Superior temporal gyrus (tissue), 1 donor: ENCODE measurements at regions not wholly inside any gene's neighbourhood (a gene's known extent, or its start where the extent isn't known, plus 50 kb on each side); places are given as distances from the start of the nearest gene placed in this dataset.

Experiments used
- DNase-seq: peaks from one replicate; pipeline ENCODE4 v3.0.0-alpha.2; 2016; ENCODE audit errors: extremely low spot score

DNA sequence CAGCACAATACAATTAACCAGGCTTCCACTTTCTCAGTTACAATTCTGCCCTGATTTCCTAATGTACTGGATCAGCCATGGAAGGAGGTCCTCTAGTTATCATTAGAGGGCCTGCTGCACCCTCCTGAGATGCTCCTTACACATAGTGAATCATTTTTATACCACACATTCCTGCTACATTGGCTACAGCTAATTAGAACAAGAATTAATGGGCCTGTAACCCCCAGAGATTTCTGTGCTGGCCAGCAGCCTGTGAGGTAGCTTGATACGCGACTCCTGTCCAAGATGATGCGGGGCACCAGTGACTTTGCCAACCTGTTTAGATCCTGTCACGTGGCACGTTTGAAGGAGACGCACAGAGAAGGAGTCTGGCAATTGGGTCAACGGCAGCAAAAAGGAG lies 422.8 kb downstream of the EPM2A start:
- no peak for DNase-seq

DNA sequence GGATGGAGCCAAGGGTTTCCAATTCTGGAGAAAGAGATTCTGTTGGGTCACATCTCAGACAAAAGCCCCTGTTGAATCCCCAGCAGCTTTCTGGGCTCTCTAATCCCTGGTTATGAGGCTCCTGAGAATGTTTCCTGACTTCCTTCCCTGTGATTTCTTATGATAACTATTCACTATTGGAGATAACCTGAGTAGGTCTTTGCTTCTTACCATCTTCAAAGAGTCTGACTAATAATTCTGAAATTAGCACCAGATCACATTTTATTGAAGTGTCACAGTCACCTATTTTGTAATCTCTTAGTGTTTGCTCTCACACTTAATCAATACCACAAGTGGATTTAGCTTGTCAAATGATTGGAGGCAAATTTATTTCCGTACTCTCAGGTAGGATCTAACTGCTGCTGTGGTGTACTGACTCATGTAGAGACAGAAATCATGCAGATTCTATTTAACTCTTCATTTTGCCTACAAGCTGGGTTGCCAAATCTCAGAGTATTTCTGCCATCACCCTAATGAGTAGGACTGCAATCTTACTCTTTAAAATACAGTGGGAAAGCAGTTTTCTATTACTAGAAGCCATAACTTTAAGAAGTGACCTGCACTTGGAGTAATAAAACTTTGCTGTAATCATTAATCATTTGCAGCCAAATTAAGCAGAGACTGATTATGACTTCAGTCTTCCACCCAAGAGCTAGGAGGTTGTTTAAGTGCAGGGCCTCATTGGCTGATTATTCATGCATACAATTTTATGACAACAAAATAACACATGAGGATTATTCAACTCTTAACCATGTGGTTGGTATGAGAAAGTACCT lies 422.1 kb downstream of the EPM2A start:
- no peak for DNase-seq

DNA sequence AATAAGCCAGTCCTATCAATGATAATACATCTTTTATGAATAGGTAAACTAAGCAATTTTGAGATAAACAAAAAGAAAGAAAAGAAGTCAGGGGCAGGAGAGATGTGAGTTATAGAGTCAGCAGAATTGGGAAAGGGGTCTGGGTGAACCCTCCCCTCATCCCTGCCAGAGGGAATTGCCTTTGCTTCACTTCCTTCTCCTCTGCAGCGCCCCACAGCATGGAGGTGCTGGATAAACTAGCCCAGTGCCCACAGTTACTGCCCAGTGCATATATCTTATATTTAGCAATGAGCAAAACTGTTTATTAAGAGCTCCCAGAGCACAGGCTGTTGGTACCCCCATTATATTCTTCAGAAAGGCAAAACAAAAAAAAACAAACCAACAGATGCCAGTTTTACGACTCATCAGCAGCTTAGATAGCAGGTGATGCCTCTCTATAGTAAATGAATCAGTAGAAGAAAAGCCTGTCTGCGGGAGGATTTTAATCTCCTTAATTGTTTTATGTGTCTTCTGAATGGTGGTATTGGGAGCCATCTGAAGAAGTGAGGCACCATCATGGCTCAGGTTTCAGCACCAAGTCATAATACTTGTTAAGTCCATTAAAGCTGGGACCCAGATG lies 419.2 kb downstream of the EPM2A start:
- no peak for DNase-seq

DNA sequence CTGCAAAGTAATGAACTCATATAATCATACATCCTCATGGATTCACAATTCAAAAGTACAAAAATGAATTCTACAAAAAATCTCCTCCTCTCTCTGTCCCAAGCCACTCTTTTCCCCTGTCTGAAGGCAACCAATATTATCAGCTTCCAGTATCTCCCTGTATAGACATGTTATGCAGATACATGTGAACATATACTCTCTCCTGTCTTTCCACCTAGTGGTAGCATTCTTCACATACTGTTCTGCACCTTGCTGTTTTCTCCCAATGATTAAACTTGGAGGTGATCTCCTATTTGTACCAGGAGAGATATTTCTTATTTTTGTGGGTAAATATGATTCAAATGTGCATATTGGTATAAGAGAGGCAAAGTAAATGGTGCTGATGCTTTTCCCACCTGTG lies 416.4 kb downstream of the EPM2A start:
- no peak for DNase-seq

DNA sequence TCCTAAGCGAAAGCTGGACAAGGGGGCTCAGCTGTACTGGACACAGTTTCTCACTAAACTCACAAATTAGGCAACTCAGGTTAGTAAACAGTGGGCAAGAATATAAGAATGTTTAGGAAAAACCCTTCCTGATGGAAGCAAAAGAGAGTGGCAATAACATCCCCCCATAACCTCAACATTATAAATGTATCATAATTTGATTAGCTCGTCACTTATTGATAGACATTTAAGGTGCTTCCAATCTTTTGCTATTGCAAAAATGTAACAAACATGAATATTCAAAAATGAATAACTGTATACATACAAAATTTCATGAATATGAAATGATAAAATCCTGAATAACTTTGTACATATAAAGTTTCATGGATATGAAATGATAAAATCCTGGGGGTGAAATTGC lies 415.7 kb downstream of the EPM2A start:
- no peak for DNase-seq

DNA sequence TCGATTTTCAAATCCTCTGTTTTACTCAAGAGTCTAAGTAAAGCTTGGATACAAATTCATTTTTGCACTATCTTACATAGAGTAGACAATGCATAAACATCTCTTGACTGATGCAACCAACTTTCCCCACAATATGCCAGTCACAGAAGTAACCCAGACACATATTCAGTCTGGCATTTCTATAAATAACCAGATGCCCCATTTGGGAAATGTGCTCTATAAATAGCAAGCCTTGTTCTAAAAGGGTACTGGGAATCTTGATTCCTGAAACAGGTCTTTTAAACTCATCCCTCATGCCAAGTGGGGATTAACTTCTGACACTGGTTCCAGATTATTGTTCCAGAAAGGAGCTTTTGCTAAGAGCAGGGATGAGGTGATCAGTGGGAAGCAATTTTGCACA lies 411.7 kb downstream of the EPM2A start:
- no peak for DNase-seq

DNA sequence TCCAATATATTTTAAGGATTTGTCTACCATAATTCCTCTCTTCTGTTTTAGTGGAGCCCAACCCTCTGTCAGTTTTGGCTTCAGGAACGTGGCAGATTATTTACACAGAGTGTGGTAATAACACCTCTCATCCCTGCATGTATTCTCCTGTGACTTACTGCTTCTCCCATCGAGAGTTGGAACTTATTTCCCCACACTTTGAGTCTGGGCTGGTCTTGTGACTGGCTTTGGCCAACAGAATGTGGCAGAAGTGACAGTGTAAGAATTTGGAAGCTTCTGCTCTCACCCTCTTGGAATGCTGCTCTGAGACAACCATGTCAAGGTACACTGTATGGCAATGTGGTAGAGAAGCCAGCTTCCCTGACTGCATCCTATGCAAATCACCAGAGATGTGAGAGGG lies 407.7 kb downstream of the EPM2A start:
- no peak for DNase-seq

DNA sequence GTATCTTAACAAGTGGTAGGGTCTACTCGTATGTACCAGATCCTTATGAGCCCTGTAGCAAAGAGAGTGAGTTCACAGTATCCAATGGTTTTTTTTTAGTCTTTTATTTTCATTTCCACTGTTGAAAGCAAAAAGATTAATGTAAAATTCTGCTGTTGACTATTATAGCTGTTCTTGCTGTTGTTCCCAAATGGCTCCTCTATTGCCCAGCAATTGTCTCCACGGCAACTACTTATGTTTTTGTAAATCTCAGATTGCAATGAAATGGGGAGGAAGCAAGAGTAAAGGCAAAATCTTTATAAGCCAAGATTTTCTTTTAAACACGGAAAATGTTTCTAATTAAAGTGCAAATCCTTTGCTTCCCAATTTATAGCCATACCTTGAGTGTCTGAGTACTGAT lies 406.1 kb downstream of the EPM2A start:
- DNase-seq: no peak

DNA sequence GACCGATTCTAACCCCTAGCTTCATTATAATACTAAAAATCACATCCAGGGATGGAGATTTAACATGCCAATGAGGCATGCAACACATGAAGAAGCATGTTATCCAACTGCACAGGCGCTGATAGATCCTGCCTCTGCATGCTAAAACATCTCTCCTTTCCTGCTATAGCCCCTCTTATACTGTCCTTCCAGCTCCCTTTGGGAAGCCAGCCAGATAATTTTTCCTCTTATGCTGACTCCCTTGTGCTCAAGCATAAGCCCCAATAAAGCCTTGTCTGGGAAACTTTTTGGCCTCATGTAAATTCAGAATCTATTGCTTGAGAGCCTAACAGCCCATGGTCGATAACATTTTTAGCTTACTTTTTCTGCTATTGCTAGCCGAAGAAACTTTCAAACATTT lies 404.3 kb downstream of the EPM2A start:
- DNase-seq: no peak

DNA sequence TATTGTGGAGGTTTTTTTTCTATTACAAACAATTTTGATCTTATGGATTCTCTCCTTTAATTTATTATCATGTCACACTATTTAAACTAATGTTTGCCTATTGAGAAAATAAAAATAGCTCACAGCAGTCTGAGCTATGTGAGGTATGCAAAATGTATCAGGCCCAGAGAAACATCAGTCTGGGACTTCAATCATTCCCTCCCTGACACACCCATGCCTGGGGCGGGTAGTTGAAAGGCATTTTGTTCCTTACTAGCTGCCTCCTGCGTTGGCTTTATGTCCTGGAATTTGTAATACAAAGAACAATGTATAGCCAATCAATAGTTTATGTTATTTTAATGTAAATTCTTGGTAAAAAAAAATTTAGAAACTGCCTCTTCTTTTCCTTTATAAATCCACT lies 403.3 kb downstream of the EPM2A start:
- no peak for DNase-seq

DNA sequence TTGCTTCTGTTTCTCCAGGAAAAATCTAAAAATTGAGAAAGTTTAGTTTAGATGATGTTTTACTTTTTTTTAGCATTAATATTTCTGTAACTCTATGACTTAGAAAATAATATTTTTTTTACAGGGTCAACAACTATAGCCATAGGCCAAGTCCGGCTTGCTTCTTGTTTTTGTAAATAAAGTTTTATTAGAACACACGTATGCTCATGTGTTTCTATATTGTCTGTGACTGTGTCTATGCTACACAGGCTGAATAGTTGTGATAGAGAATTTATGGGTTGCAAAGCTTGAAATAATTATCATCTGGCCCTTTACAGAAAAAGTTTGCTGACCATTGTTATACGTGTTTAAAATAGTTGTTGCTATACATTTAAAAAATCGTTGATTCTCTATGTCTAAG lies 399.2 kb downstream of the EPM2A start:
- no peak for DNase-seq

DNA sequence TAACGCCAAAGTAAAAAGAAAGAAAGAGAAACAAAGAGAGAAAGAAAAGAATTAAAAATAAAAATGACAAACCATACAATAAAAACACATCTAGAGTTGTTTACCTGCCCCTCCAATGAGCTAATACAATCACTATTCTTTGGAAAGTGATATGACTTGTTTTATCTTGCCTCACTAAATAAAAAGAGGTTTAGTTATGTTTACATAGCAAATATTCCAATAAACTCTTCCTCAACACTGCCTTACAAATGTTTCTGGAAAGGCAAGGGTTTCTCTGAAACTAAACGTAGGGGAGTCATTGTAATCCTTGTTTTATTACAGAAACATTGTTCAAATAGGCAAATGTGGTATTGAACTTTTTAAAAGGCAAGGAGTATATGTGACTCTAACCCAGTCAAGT lies 396.2 kb downstream of the EPM2A start:
- DNase-seq: no peak

DNA sequence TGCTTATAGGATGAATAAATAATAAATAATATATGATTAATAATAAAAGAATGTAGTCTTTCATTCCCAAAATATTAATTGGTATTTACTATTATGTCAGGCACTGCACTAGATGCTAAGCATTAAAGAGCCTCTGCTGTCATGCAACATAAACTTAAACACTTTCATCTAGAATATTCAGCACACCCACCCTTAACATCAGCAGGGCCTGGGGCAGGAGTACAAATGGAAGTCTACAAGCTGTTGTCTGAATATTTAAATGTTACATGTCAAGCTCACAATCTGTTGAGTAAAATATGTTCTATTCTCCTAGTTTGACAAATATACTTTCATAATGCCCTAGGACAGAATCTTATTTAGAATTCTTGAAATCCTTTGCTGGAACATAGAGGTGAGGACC lies 395.1 kb downstream of the EPM2A start:
- no peak for DNase-seq

DNA sequence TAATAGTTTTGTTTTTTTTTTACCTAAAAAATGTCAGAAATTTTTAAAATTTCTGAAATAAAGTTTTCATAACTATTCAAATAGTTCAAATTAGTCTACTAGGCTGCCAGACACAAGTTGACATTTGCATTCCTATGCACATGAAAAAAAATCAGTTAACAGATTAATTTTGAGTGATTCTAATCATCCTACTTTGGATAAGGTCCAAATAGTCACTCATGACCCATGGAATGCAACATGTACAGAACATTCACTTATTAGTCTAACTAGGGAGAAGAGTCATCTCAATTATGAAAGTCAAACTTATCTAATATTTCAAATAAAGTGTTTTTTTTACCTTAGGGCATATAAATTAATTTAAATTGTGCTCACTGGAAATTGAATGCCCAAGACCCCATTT lies 390.2 kb downstream of the EPM2A start:
- DNase-seq: no peak

DNA sequence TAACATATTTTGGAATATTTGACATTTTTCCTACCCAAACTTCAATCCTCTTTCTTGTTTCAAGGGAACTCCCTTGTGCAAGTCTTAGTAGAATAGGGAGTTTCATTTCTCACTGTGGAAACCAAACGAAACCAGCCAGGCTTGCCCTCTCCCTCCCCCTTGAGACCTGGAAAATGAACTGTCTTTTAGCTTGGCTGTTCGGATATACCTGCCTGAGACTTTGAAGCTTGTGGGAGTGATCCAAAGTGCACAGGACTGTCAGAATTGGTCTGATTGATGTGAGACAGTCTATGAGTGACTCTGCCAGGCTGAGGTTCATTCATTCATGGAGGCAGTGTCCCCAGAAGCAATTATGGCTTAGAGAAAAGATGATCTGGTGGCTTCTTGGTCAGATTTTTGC lies 388.1 kb downstream of the EPM2A start:
- DNase-seq: no peak

DNA sequence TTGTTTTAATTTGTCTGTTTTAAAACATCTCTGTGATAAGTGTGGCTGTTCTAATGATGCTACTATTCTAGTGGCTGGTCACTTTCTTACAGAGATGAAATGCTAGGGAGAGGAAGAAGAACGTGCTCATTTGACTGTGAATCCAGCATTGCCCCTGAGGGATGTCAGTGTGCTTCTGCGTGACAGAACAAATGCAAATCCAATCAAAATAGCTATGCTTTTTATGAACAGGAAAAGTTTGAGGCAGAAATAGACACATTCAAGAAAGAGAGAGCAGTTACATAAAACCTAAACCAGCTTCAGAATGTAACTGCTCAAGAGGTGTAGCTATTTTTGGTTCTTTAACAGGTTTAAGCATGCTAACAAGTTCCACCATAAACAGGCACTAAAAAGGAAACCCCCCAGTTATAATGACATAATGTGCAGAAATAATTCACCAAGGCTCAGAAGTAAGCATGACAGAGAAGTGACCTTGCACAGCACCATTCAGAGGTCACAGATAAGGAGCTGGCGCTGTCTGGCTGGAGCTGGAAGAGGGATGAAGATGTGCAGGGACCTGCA lies 385.3 kb downstream of the EPM2A start:
- DNase-seq: no peak

DNA sequence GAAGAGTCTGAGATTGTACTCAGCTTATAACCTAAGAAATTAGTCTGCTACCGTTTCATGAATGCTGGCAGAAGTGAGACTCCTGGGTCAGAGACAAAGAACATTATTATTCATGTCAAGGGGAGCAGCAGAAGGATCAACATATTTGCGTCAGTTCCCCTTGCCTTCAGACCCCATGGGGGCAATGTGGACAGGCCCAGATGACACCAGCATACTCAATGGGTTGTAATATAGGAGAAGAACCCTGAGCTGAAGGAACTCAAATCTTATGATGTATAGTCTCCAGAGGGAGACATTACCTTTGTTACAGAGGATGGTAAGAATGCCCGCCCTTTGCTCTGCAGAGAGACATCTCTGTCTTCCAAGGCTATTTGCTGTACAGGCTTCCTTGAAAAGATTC lies 384.4 kb downstream of the EPM2A start:
- DNase-seq: no peak

DNA sequence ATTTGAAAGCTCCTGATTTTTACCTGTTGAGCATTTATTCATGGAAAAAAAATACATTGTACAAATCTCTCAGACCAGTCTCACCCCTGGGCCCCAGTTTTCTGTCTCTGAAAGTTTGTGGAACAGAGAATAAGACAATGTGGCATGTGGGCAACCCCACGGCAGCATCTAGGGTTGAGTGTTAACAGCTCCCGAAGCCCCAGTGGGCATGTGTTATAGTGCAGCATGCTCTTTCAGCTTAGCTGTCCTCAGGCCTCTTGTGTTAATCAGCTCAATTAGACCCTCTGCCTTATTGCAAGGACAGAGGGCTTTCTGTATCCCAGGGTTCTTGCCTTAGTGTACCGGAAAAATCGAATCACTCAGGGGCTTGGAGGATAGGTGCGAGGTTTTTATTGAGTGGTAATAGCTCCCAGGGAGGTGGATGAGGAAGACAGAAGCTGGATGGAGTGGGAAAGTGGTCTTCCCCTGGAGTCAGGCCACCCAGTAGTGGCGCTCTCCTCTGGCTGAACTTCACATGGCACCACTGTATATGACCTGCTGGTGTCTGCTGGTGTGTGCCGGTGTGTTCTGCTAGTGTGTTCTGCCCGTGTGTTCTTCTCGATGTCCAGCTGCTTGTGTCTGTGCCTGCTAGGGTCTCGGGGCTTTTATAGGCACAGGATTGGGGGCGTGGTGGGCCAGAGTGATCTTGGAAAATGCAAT lies 382.8 kb downstream of the EPM2A start:
- DNase-seq: no peak

DNA sequence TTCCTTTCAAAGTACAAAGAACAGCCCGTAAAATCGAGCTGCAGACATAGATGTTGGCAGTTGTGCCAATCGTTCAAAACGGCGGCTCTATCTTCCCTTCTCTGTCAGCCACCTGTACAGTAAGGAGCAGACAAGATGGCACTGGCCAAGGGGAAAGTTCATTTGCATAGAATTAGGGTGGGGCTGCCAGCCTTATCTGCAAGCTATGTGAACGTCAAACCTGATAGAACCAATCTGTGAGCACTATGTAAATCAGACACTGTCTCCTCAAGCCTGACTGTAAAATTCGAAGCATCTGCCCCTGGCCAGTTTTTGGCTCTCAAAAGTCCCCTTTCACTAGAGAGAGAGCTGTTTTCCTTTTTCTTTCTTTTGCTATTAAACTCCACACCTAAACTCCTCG lies 374.5 kb downstream of the EPM2A start:
- no peak for DNase-seq

DNA sequence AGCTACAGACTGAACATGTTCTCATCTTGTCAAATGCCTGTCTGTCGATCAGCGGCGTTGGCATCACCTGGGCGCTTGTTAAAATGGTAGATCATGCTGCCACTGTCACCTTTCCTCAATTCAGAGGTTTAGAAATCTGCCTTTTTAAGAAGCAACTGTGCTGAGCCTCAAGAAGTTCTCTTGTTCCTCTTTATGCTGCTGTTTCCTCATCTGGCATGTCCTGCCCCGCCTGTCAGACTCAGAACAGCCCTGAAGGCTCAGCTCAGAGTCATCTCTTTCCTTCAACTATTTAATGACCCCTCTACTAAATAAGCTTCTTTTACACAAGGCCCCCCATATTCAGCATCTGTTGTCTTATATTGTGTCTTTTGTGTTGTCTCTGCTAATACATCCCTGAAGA lies 368.2 kb downstream of the EPM2A start:
- no peak for DNase-seq

DNA sequence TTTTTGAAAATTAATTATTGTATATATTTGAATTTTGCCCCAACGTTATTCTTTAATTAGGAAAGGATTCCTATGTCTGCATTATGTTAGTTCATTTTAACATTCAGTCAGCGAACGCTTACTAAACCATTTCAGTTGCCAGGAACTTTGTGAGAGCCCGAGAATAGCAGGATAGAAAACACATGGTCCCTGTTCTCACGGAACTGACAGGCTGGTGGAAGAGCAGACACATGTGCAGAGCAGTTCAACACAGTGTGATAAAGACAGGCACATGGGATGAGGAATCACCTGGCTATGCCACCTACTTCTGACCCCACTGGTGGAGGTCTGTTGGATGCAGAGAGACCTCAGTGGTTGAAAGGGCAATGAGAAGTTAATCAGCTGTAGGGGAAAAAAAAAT lies 367.2 kb downstream of the EPM2A start:
- no peak for DNase-seq

DNA sequence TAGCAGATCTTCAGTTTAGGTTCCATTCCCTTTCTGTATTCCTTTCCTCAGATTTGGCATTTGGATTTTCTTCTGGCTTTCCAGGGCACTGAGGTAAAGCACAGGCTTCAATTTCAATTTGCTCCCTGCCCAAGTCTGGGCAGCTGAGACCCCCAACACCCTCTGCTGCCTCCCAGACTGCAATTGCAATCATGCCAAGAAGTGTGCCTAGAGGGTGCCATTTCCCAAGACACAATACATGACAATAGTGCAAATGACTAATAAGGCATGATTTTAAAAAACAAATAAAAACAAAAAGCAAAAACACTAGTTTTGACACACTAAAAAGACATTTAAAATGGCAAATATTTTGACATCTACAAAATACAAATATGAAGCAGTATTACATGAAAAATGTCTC lies 364.8 kb downstream of the EPM2A start:
- DNase-seq: no peak

DNA sequence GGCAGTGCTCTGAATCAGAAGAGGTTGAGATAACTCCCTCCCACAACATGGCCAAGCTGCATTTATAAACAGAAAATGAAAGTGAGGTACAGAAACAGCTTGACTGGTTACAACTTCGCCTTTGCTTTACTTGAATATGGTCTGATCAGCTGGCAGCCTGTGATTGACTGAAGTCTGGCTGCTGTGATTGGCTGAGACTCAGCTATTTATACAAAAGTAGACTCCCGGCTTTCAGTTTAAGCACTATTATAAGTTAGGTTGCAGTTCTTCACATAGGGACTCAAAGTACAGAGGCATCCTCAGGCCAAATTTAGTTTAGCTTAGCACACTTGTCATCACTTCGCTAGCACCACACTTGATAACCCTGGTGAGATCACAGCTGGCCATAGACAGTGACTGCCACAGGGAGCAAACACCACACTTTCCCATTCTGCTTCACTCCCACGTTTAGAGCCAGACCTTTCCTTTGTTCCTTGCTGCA lies 362.6 kb downstream of the EPM2A start:
- no peak for DNase-seq
